ENCODE measurements at regions not wholly inside any gene's neighbourhood (a gene's known extent, or its start where the extent isn't known, plus 50 kb on each side); places are given as distances from the start of the nearest gene placed in this dataset.
"Not testable (repeated sequence)": the region's sequence is repeated elsewhere in the genome, so short reads cannot be mapped to it uniquely, and the experiment has no call there.

DNA sequence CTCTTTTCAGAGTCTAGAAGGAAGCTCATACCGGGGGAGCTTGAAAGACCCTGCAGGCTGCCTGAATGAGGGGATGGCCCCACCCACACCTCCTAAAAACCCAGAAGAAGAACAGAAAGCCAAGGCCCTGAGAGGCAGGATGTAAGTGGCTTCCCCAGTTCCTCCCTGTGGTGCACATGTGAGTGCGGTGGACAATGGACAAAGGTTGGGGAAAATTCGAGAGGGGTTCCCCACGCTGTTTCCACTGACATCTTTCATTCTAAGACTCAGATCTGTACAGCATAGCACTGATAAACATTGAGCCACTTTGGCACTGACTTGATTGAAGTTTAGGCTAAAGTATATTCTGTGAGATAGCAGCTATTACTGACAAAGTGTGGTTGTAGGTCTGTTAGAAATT lies 79.5 kb upstream of the UMPS start:
- TF ChIP-seq, protein P1, sequence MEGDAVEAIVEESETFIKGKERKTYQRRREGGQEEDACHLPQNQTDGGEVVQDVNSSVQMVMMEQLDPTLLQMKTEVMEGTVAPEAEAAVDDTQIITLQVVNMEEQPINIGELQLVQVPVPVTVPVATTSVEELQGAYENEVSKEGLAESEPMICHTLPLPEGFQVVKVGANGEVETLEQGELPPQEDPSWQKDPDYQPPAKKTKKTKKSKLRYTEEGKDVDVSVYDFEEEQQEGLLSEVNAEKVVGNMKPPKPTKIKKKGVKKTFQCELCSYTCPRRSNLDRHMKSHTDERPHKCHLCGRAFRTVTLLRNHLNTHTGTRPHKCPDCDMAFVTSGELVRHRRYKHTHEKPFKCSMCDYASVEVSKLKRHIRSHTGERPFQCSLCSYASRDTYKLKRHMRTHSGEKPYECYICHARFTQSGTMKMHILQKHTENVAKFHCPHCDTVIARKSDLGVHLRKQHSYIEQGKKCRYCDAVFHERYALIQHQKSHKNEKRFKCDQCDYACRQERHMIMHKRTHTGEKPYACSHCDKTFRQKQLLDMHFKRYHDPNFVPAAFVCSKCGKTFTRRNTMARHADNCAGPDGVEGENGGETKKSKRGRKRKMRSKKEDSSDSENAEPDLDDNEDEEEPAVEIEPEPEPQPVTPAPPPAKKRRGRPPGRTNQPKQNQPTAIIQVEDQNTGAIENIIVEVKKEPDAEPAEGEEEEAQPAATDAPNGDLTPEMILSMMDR (IDR thresholded peaks at IDR 0.05; ENCODE audit: insufficient read depth, low read depth, low read length, missing control alignments): no peak
- DNase-seq (ENCODE audit: low read depth): peak; percentile 83
- no peak overlapping the region for H3K4me3 ChIP-seq (ENCODE audit: low read depth, low read length)

DNA sequence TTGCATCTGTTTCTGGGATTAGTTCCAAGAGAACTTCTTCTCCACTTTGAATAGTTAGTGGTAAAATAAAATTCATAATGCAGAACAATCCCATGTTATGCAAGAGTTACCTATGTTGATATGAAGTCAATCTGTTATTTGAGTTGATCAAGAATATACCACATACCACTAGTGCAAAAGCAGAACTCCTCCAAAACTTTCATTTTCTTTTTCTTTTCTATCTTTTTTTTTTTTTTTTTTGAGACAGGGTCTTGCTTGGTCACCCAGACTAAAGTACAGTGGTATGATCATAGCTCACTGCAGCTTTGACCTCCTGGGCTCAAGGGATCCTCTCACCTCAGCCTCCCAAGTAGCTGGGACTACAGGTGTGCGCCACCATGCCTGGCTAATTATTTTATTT lies 78.8 kb upstream of the UMPS start:
- DNase-seq (ENCODE audit: low read depth); H3K4me3 ChIP-seq (ENCODE audit: low read depth, low read length): not testable (repeated sequence)

DNA sequence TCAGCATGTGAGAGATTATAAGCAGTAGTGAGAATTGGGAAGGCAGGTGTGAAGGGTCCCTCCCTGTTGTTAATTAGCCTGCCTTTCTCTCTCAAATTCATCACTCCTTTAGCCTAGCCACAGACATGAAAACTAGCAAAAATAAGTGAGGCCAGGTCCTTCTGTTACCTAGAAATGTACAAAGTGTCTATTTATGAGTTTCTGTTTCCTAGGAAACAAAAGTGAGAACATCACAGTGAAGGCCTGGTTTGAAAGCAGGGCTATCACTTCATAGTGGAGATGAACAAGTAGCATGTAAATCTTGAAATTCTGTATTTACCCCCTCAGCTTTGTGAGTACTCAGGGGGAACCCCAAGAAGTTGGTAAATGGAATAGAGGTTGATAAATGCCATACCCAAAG lies 78.2 kb upstream of the UMPS start:
- TF ChIP-seq, protein P1 (IDR thresholded peaks at IDR 0.05; ENCODE audit: insufficient read depth, low read depth, low read length, missing control alignments): no peak
- no peak overlapping the region for H3K4me3 ChIP-seq (ENCODE audit: low read depth, low read length)
- DNase-seq (ENCODE audit: low read depth): peak; percentile 37

DNA sequence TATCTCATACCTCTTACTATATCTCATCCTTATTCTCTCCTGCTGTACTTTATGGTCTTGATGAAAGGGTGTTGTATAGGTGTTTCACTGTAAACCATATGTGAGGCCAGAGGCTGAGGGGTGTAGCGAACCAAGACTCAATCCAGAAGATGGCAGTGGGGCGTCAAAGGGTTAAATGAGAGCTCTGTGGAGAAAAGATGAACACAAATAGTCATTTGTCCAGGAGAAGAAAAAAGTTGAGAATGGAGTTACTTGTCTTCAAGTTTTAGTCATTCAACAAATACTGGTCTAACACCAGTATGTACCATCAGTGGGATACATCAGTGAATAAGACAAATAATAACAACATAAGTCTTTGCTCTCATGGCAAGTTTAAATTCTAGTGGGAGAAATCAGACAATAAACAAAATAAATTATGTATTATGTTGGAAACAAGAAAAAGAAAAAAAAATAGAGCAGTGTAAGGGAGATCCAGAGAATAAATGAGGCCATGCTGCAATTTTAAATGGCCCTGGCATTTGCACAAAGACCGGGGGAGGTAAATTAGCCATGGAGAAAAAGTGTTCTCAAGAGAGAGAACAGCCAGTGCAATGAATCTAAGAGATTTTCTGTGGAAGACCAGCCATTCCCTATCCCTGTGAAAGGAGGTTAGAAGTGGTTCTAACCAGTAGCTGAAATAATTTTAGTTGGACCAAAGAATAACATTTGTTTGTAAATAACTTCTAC lies 77.0 kb upstream of the UMPS start:
- TF ChIP-seq, protein P1 (IDR thresholded peaks at IDR 0.05; ENCODE audit: insufficient read depth, low read depth, low read length, missing control alignments): no peak
- DNase-seq (ENCODE audit: low read depth): no peak
- no peak overlapping the region for H3K4me3 ChIP-seq (ENCODE audit: low read depth, low read length)

DNA sequence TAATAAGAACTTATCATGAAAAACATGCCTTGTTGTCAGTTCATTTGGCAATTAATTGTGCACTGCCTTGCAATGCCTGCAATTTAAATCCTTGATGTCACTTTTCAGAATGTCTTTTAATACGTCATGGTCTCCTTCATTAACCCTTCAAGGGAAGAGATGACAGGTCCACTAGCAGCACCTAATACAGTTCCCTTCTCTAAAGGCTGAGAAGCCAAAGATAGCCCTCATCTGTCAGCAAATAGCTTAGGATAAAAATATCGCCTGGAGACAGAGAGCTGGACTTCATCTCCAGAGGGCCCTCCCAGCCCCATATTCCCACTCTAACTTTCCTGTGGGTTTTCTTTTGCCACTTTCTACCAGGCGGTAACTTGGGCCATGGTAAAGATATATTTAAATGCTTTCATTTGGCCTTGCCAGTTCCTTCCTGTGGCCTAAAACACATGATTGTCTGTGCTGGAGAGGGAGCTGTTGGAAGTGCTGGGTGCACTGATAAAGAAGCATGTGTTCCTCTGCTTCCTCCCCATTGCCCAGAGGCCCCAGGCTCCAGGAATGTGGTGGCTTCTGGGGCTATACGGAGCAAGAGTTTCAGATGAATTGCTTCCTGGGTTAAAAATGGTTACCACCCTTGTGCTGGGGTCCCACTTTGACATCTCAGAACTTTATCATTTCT lies 76.3 kb upstream of the UMPS start:
- no peak overlapping the region for H3K4me3 ChIP-seq (ENCODE audit: low read depth, low read length)
- no peak for DNase-seq (ENCODE audit: low read depth)
- TF ChIP-seq, protein P1 (IDR thresholded peaks at IDR 0.05; ENCODE audit: insufficient read depth, low read depth, low read length, missing control alignments): no peak

DNA sequence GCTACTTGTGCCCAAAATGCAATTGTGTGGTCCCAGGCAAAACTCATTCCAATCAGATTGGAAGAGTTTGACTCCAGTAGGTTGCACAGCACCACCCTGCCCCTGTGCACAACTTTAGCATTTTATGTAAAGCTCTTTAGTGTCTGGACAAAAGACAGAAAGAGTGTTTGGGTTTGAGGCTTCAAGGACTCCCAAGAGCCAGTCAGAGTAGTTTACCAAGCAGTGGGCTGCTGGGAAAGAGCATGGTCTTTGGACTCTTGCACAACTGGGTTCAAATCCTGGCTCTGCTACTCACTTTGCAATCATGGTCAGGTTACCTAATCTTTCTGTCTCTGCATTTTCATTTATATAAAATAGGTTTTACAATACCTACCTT lies 75.8 kb upstream of the UMPS start:
- no peak for DNase-seq (ENCODE audit: low read depth)
- TF ChIP-seq, protein P1 (IDR thresholded peaks at IDR 0.05; ENCODE audit: insufficient read depth, low read depth, low read length, missing control alignments): no peak
- no peak overlapping the region for H3K4me3 ChIP-seq (ENCODE audit: low read depth, low read length)

DNA sequence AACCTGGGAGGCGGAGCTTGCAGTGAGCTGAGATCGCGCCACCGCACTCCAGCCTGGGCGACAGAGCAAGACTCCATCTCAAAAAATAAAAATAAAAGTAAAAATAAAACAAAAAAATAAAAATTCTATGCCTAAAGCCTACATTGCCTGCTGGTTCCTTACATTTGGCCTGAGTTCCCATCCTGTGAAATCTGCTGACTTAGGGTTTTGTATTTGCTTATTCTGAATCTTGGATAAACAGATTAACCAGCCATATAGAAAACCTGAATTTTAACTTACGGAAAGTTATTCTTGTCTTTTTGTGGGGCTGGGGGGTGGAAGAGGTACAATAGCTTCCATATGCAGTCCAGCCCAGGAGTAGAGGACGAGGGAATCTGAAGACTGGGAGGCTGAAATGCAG lies 73.7 kb upstream of the UMPS start:
- TF ChIP-seq, protein P1 (IDR thresholded peaks at IDR 0.05; ENCODE audit: insufficient read depth, low read depth, low read length, missing control alignments): no peak
- no peak for DNase-seq (ENCODE audit: low read depth)
- H3K4me3 ChIP-seq (ENCODE audit: low read depth, low read length): no peak overlapping the region
